Body of pancreas (tissue), 4 donors: ENCODE measurements at regions not wholly inside any gene's neighbourhood (a gene's known extent, or its start where the extent isn't known, plus 50 kb on each side); places are given as distances from the start of the nearest gene placed in this dataset.

Source experiments
- ATAC-seq: fragments of 150-250 bp; one replicate; pipeline ENCODE4 v1.9.1; 2016
- DNase-seq, 4 donors: peaks; one replicate each; pipeline ENCODE4 v3.0.0-alpha.2; 2019
- H3K27ac ChIP-seq, 4 donors: fragments of 200-600 bp; sonication (generic); 1 replicate in 3 of 4; 2 replicates in 1 of 4; pipeline versions ENCODE4 v1.5.1 to v1.6.1; 2016 to 2019; ENCODE audit warnings: mild to moderate bottlenecking in 1 of 4, mixed read lengths in 1 of 4, moderate library complexity in 1 of 4
- H3K27me3 ChIP-seq, 2 donors: fragments of 200-600 bp; sonication (generic); one replicate each; pipeline ENCODE4 v1.6.0; 2016; ENCODE audit warnings: mild to moderate bottlenecking in 1 of 2
- H3K36me3 ChIP-seq, 2 donors: fragments of 200-600 bp; sonication (generic); replicated peaks in 1 of 2; 2 replicates each; pipeline ENCODE4 v1.5.1; 2016; ENCODE audit warnings: low read depth in 2 of 2; ENCODE audit not compliant: insufficient read depth in 1 of 2
- H3K4me1 ChIP-seq: fragments of 200-600 bp; sonication (generic); one replicate; pipeline ENCODE4 v1.6.0; 2016
- H3K4me3 ChIP-seq, 2 donors: fragments of 200-600 bp; sonication (generic); 1 replicate in 1 of 2; 2 replicates in 1 of 2; pipeline ENCODE4 v1.5.1; 2016 to 2019
- H3K9me3 ChIP-seq, 3 donors: fragments of 200-600 bp; sonication (generic); 1 replicate in 2 of 3; 2 replicates in 1 of 3; pipeline ENCODE4 v1.5.1; 2016
- POLR2A ChIP-seq, 3 donors: fragments of 450-650 bp; IDR thresholded peaks; one replicate each; pipeline ENCODE4 v1.6.1; 2016; ENCODE audit warnings: antibody characterized with exemption in 3 of 3, mild to moderate bottlenecking in 2 of 3
- WGBS, 2 donors: methylation state at CpG; one replicate each; pipeline ENCODE4 v1.1.5; 2017; 5-methylcytosine and 5-hydroxymethylcytosine counted together
- intact Hi-C: fragments of 100-400 bp; cut with DNase I; formaldehyde crosslinking; loops from one replicate; pipeline ENCODE4 v1.15.1; 2023
- TF ChIP-seq, protein P1 (sequence below), 7 experiments: fragments of 450-650 bp in 4 of 7; fragments of 200-600 bp in 3 of 7; sonication (generic) in 3 of 7; IDR thresholded peaks; one replicate each; pipeline ENCODE4 v1.5.1; 2016 to 2019; ENCODE audit warnings: antibody characterized with exemption in 7 of 7

DNA sequence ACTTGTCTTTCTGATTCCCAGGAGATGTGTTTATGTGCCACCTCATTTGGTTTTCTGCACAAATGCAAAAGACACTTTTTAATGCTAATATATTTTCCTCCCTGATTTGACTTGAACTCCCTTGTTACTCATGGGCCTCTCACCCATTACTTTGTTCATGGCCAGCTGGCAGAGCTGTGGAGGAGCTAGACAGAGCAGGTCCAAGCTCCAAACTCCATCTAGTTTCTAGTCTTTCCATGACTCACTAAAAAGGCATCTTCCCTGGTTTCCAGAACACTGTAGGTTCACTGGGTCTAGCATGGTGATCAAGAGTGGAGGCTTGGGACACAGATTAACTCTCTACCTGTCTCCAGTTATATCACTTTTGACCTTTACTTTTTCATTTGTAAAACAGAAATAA lies 161.0 kb upstream of the SLC28A3 start:
- H3K36me3 ChIP-seq = no peaks in the 10 kb centered on the region
- H3K27me3 ChIP-seq = no peaks in the 10 kb centered on the region
- TF ChIP-seq, protein P1, sequence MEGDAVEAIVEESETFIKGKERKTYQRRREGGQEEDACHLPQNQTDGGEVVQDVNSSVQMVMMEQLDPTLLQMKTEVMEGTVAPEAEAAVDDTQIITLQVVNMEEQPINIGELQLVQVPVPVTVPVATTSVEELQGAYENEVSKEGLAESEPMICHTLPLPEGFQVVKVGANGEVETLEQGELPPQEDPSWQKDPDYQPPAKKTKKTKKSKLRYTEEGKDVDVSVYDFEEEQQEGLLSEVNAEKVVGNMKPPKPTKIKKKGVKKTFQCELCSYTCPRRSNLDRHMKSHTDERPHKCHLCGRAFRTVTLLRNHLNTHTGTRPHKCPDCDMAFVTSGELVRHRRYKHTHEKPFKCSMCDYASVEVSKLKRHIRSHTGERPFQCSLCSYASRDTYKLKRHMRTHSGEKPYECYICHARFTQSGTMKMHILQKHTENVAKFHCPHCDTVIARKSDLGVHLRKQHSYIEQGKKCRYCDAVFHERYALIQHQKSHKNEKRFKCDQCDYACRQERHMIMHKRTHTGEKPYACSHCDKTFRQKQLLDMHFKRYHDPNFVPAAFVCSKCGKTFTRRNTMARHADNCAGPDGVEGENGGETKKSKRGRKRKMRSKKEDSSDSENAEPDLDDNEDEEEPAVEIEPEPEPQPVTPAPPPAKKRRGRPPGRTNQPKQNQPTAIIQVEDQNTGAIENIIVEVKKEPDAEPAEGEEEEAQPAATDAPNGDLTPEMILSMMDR (IDR thresholded peaks at IDR 0.05) = no peak
- TF ChIP-seq POLR2A (IDR thresholded peaks at IDR 0.05) = no peak
- peaks cover 3% of the 10 kb centered on the region for H3K4me1 ChIP-seq
- intact Hi-C loops = no loop called here
- no peak overlapping the region for H3K27ac ChIP-seq
- no peak for DNase-seq
- no peaks in the 10 kb centered on the region for H3K9me3 ChIP-seq
- no peak for ATAC-seq
- H3K4me3 ChIP-seq = no peak overlapping the region

DNA sequence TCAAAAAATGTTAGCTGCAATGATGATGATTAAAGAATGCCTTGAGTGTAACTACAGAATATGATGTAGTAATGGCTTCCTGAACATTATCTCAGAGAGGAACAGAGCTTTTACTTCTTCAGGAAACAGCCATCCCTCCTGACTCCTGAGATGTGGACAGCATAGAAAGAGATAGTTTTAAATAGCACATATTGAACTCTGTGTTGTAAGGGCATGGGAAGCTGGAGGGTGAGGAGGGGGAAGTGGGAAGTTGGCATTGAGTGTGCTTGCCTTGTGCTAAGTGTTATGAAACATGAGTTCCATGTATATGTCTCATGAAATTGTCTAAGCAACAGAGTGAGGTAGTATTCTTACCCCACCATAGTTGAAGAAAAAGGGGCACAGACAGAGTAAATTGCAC lies 161.5 kb upstream of the SLC28A3 start:
- H3K27me3 ChIP-seq = no peaks in the 10 kb centered on the region
- intact Hi-C loops = no loop called here
- no peak for ATAC-seq
- H3K4me3 ChIP-seq = no peak overlapping the region
- H3K36me3 ChIP-seq = no peaks in the 10 kb centered on the region
- peaks cover 3% of the 10 kb centered on the region for H3K4me1 ChIP-seq
- DNase-seq = no peak
- no peaks in the 10 kb centered on the region for H3K9me3 ChIP-seq
- no peak for TF ChIP-seq POLR2A (IDR thresholded peaks at IDR 0.05)
- TF ChIP-seq, protein P1 (IDR thresholded peaks at IDR 0.05) = no peak
- H3K27ac ChIP-seq = no peak overlapping the region

DNA sequence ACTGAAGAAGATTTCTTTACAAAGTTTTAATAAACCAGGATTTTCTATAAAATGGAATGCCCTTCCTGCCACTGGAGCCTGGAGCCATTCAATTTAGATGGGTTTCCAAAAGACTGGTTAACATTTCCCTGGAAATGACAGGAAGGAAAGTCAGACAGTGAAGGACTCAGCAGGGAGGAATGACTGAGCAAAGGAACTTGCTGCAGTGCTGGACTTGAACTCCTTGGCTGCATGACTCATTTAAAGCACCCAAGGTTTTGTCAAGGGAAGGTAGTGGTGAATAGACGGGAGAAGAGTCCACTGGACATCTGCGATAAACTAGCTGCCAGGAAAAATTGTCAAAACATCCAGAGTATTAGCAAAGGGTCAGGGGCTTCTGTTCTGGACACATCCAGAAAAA lies 163.8 kb upstream of the SLC28A3 start:
- intact Hi-C loops = no loop called here
- WGBS, 2 donors = 78 to 84% methylated on average over 2 of the region's 2 CpGs
- Histone ChIP-seq H3K4me3 (no peak overlapping the region), H3K36me3 (no peaks in the 10 kb centered on the region), H3K9me3 (no peaks in the 10 kb centered on the region), H3K4me1 (peaks cover 3% of the 10 kb centered on the region), H3K27ac (no peak overlapping the region), H3K27me3 (no peaks in the 10 kb centered on the region)
- TF ChIP-seq, protein P1 (IDR thresholded peaks at IDR 0.05) = no peak
- TF ChIP-seq POLR2A (IDR thresholded peaks at IDR 0.05) = no peak
- ATAC-seq (no peak), DNase-seq (no peak)

DNA sequence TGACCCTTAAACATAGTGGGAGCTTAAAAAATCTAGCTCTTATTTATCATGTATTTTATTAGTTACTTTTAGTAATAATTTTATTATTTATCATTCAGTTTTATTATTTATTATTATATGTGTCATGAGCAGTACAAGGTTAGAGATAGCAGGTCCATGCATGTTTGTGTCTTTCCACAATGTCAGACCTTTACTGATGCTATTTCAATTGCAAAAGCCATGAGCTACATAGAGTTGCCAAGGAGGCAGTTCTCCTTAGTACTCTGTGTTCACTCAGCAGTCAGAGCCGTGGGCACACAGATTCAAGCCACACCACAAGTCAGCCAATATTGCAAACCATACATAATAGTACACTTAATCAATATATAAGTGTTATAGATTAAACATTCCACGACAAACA lies 157.9 kb upstream of the NTRK2 start:
- H3K36me3 ChIP-seq = no peaks in the 10 kb centered on the region
- no peak for DNase-seq
- H3K4me3 ChIP-seq = no peak overlapping the region
- no peak for ATAC-seq
- intact Hi-C loops = no loop called here
- H3K9me3 ChIP-seq = no peaks in the 10 kb centered on the region
- WGBS, 2 donors = 77 to 87% methylated on average over 2 of the region's 2 CpGs
- H3K4me1 ChIP-seq = peaks cover 20% of the 10 kb centered on the region
- H3K27ac ChIP-seq = no peak overlapping the region
- no peaks in the 10 kb centered on the region for H3K27me3 ChIP-seq
- TF ChIP-seq POLR2A (IDR thresholded peaks at IDR 0.05) = no peak
- TF ChIP-seq, protein P1 (IDR thresholded peaks at IDR 0.05) = no peak

DNA sequence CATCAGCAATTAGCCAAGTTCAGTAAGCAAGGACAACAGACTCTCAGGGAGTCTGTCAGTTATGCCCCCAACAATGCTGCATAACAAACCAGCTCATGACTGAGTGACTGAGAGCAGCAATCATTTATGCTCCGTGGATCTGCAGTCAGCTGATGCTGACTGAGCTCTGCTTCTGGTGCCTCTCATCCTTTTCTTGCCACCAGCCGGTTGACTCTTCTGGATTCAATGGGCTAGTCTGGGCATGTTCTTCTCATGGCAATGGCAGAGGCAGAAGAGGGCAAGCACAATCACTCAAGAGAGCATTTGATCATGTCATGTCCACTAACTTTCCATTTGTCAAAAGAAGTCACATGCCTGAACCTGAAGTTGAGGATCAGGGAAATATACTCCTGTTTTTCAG lies 157.0 kb upstream of the NTRK2 start:
- TF ChIP-seq, protein P1 (IDR thresholded peaks at IDR 0.05) = no peak
- TF ChIP-seq POLR2A (IDR thresholded peaks at IDR 0.05) = no peak
- ATAC-seq = no peak
- no peak overlapping the region for H3K4me3 ChIP-seq
- no peaks in the 10 kb centered on the region for H3K9me3 ChIP-seq
- H3K27me3 ChIP-seq = no peaks in the 10 kb centered on the region
- intact Hi-C loops = no loop called here
- H3K27ac ChIP-seq = peak overlapping the region in 2 of 4 donors; percentile 46 to 48
- peaks cover 20% of the 10 kb centered on the region for H3K4me1 ChIP-seq
- no peaks in the 10 kb centered on the region for H3K36me3 ChIP-seq
- no peak for DNase-seq
- WGBS, 2 donors = 86 to 88% methylated on average over 2 of the region's 2 CpGs
